ENCODE measurements at regions not wholly inside any gene's neighbourhood (a gene's known extent, or its start where the extent isn't known, plus 50 kb on each side); places are given as distances from the start of the nearest gene placed in this dataset.

DNA sequence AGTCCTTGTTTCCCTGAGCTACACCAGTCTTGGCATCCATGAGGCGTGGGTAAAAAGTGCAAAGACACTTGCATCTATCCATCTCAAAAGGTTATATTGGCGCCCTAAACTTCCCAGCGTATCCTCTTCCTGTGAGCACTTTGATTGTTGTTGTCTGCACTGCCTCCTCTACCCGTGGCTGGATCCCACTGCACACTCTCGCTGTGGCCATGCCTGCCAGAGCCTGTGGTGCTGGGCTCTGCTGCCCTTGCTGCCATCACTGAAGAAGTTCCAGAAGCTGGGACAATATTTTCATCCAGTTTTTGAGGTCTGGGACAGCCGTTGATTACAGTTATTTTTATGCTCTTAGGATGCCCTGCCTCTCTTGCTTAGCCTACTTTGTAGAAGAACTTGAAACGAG lies 85.3 kb upstream of the PCGF5 start:
- TF ChIP-seq YY1 (IDR thresholded peaks at IDR 0.05) (no peak), HNF4A (conservative IDR thresholded peaks at IDR 0.05) (no peak), TAF1 (conservative IDR thresholded peaks at IDR 0.05) (no peak), SP1 (IDR thresholded peaks at IDR 0.05) (no peak), RXRA (IDR thresholded peaks at IDR 0.05) (no peak), RAD21 (IDR thresholded peaks at IDR 0.05) (no peak), NR2F2 (IDR thresholded peaks at IDR 0.05) (no peak)
- TF ChIP-seq, protein P1, sequence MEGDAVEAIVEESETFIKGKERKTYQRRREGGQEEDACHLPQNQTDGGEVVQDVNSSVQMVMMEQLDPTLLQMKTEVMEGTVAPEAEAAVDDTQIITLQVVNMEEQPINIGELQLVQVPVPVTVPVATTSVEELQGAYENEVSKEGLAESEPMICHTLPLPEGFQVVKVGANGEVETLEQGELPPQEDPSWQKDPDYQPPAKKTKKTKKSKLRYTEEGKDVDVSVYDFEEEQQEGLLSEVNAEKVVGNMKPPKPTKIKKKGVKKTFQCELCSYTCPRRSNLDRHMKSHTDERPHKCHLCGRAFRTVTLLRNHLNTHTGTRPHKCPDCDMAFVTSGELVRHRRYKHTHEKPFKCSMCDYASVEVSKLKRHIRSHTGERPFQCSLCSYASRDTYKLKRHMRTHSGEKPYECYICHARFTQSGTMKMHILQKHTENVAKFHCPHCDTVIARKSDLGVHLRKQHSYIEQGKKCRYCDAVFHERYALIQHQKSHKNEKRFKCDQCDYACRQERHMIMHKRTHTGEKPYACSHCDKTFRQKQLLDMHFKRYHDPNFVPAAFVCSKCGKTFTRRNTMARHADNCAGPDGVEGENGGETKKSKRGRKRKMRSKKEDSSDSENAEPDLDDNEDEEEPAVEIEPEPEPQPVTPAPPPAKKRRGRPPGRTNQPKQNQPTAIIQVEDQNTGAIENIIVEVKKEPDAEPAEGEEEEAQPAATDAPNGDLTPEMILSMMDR (IDR thresholded peaks at IDR 0.05; ENCODE audit: low read depth, low read length, missing input control), result no peak
- TF ChIP-seq, protein P2, sequence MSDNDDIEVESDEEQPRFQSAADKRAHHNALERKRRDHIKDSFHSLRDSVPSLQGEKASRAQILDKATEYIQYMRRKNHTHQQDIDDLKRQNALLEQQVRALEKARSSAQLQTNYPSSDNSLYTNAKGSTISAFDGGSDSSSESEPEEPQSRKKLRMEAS (IDR thresholded peaks at IDR 0.05), result no peak
- TF ChIP-seq, protein P3, sequence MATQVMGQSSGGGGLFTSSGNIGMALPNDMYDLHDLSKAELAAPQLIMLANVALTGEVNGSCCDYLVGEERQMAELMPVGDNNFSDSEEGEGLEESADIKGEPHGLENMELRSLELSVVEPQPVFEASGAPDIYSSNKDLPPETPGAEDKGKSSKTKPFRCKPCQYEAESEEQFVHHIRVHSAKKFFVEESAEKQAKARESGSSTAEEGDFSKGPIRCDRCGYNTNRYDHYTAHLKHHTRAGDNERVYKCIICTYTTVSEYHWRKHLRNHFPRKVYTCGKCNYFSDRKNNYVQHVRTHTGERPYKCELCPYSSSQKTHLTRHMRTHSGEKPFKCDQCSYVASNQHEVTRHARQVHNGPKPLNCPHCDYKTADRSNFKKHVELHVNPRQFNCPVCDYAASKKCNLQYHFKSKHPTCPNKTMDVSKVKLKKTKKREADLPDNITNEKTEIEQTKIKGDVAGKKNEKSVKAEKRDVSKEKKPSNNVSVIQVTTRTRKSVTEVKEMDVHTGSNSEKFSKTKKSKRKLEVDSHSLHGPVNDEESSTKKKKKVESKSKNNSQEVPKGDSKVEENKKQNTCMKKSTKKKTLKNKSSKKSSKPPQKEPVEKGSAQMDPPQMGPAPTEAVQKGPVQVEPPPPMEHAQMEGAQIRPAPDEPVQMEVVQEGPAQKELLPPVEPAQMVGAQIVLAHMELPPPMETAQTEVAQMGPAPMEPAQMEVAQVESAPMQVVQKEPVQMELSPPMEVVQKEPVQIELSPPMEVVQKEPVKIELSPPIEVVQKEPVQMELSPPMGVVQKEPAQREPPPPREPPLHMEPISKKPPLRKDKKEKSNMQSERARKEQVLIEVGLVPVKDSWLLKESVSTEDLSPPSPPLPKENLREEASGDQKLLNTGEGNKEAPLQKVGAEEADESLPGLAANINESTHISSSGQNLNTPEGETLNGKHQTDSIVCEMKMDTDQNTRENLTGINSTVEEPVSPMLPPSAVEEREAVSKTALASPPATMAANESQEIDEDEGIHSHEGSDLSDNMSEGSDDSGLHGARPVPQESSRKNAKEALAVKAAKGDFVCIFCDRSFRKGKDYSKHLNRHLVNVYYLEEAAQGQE (IDR thresholded peaks at IDR 0.05), result no peak
